ENCODE measurements at regions not wholly inside any gene's neighbourhood (a gene's known extent, or its start where the extent isn't known, plus 50 kb on each side); places are given as distances from the start of the nearest gene placed in this dataset.

- no peaks in the 10 kb centered on the region for H3K79me2 ChIP-seq (ENCODE audit: low read length)
- H3F3A ChIP-seq (ENCODE audit: low read length, unreplicated experiment): no peaks in the 10 kb centered on the region
- no peaks in the 10 kb centered on the region for H3K9me2 ChIP-seq (replicated peaks; ENCODE audit: low read length)
- ChIA-PET CTCF (no interaction called here), POLR2A (ENCODE audit: unreplicated experiment) (no interaction called here)
- TF ChIP-seq CTCF (conservative IDR thresholded peaks at IDR 0.05; ENCODE audit: low read depth, low read length) (no peak), EZH2phosphoT487 (IDR thresholded peaks at IDR 0.05; ENCODE audit: borderline replicate concordance, low read length) (no peak), EZH2 (IDR thresholded peaks at IDR 0.05; ENCODE audit: low read length, unreplicated experiment) (no peak)
- H3K27me3 ChIP-seq (ENCODE audit: low read length): peaks cover 13% of the 10 kb centered on the region; the same call in 1 of the 2 replicates
- no peaks in the 10 kb centered on the region for H3K4me1 ChIP-seq (ENCODE audit: insufficient read depth, low read length)
- BruUV-seq (replicated peaks): no TSS peak
- intact Hi-C loops (cut with micrococcal nuclease): no loop called here
- no peaks in the 10 kb centered on the region for H3K36me3 ChIP-seq (ENCODE audit: low read depth, low read length)
- ATAC-seq (no peak), DNase-seq (no peak)
- H3K9me3 ChIP-seq (ENCODE audit: low read length): no peaks in the 10 kb centered on the region
- no peak overlapping the region for H3K27ac ChIP-seq (ENCODE audit: low read length)
- H4K20me1 ChIP-seq (ENCODE audit: low read length): no peaks in the 10 kb centered on the region
- H3K9ac ChIP-seq (ENCODE audit: low read length): no peak overlapping the region
- no peak overlapping the region for H3K4me3 ChIP-seq (ENCODE audit: low read length)
- H2AFZ ChIP-seq (ENCODE audit: low read length): no peak overlapping the region
- H3K4me2 ChIP-seq (ENCODE audit: low read length): no peak overlapping the region
Measured at GRCh38 chr1:222392556-222392955, 155.3 kb downstream of the HHIPL2 start.

- no peaks in the 10 kb centered on the region for H3K36me3 ChIP-seq (ENCODE audit: low read depth, low read length)
- no peaks in the 10 kb centered on the region for H4K20me1 ChIP-seq (ENCODE audit: low read length)
- ChIA-PET POLR2A (ENCODE audit: unreplicated experiment) (no interaction called here), CTCF (no interaction called here)
- H3K27ac ChIP-seq (ENCODE audit: low read length): no peak overlapping the region
- DNase-seq: no peak
- no peaks in the 10 kb centered on the region for H3K4me1 ChIP-seq (ENCODE audit: insufficient read depth, low read length)
- H3K4me3 ChIP-seq (ENCODE audit: low read length): no peak overlapping the region
- no peaks in the 10 kb centered on the region for H3K9me3 ChIP-seq (ENCODE audit: low read length)
- H3K4me2 ChIP-seq (ENCODE audit: low read length): no peak overlapping the region
- H3F3A ChIP-seq (ENCODE audit: low read length, unreplicated experiment): no peaks in the 10 kb centered on the region
- no peak overlapping the region for H2AFZ ChIP-seq (ENCODE audit: low read length)
- H3K27me3 ChIP-seq (ENCODE audit: low read length): peaks cover 13% of the 10 kb centered on the region; the same call in 1 of the 2 replicates
- H3K79me2 ChIP-seq (ENCODE audit: low read length): no peaks in the 10 kb centered on the region
- no peaks in the 10 kb centered on the region for H3K9me2 ChIP-seq (replicated peaks; ENCODE audit: low read length)
- TF ChIP-seq EZH2phosphoT487 (IDR thresholded peaks at IDR 0.05; ENCODE audit: borderline replicate concordance, low read length): no peak
- TF ChIP-seq EZH2 (IDR thresholded peaks at IDR 0.05; ENCODE audit: low read length, unreplicated experiment): no peak
- no peak for TF ChIP-seq CTCF (conservative IDR thresholded peaks at IDR 0.05; ENCODE audit: low read depth, low read length)
- no peak overlapping the region for H3K9ac ChIP-seq (ENCODE audit: low read length)
- ATAC-seq: no peak
- BruUV-seq (replicated peaks): no TSS peak
- intact Hi-C loops (cut with micrococcal nuclease): no loop called here
Measured at GRCh38 chr1:222390181-222390580, 157.7 kb downstream of the HHIPL2 start.

- DNase-seq (peak; percentile 42), ATAC-seq (peak; percentile 27; the same call in 1 of the 2 replicates)
- Histone ChIP-seq H3K27ac (ENCODE audit: low read length) (no peak overlapping the region), H3K9ac (ENCODE audit: low read length) (no peak overlapping the region), H4K20me1 (ENCODE audit: low read length) (no peaks in the 10 kb centered on the region), H3K27me3 (ENCODE audit: low read length) (no peaks in the 10 kb centered on the region), H3K4me2 (ENCODE audit: low read length) (no peak overlapping the region), H3K4me3 (ENCODE audit: low read length) (no peak overlapping the region), H3K79me2 (ENCODE audit: low read length) (no peaks in the 10 kb centered on the region), H3K9me3 (ENCODE audit: low read length) (no peaks in the 10 kb centered on the region), H2AFZ (ENCODE audit: low read length) (no peak overlapping the region; the same call in 1 of the 2 replicates), H3F3A (ENCODE audit: low read length, unreplicated experiment) (no peaks in the 10 kb centered on the region), H3K36me3 (ENCODE audit: low read depth, low read length) (no peaks in the 10 kb centered on the region), H3K9me2 (replicated peaks; ENCODE audit: low read length) (no peaks in the 10 kb centered on the region), H3K4me1 (ENCODE audit: insufficient read depth, low read length) (no peaks in the 10 kb centered on the region)
- TF ChIP-seq EZH2 (IDR thresholded peaks at IDR 0.05; ENCODE audit: low read length, unreplicated experiment): no peak
- TF ChIP-seq CTCF (conservative IDR thresholded peaks at IDR 0.05; ENCODE audit: low read depth, low read length): peak; percentile 60
- ChIA-PET POLR2A (ENCODE audit: unreplicated experiment) (no interaction called here), CTCF (no interaction called here)
- no TSS peak for BruUV-seq (replicated peaks)
- intact Hi-C loops (cut with micrococcal nuclease): no loop called here
Measured at GRCh38 chr1:222387007-222387814, 160.7 kb downstream of the HHIPL2 start.

Measured in PC-3 (cell line).